ENCODE measurements at regions not wholly inside any gene's neighbourhood (a gene's known extent, or its start where the extent isn't known, plus 50 kb on each side); places are given as distances from the start of the nearest gene placed in this dataset.
"Not testable (repeated sequence)": the region's sequence is repeated elsewhere in the genome, so short reads cannot be mapped to it uniquely, and the experiment has no call there.

- not testable (repeated sequence) for TF ChIP-seq CTCF (IDR thresholded peaks at IDR 0.05; ENCODE audit: low read length); EZH2 (IDR thresholded peaks at IDR 0.05; ENCODE audit: borderline replicate concordance, low read length)
Measured at GRCh38 chr13:103460246-103460645, 394.0 kb upstream of the SLC10A2 start.
